Loucy (cell line): ENCODE measurements at regions not wholly inside any gene's neighbourhood (a gene's known extent, or its start where the extent isn't known, plus 50 kb on each side); places are given as distances from the start of the nearest gene placed in this dataset.

Source experiments
- H2AFZ ChIP-seq: fragments of 200-600 bp; sonication (generic); 2 replicates; pipeline ENCODE4 v1.6.0; 2016; ENCODE audit warnings: antibody characterized with exemption, mild to moderate bottlenecking, low read length, moderate library complexity
- H3F3A ChIP-seq: fragments of 200-600 bp; 2 replicates; pipeline ENCODE4 v1.6.0; 2016; ENCODE audit warnings: antibody characterized with exemption, low read depth, mild to moderate bottlenecking
- H3K27me3 ChIP-seq: fragments of 200-600 bp; sonication (generic); 2 replicates; pipeline ENCODE4 v1.6.1; 2014; ENCODE audit warnings: low read length, mild to moderate bottlenecking; ENCODE audit not compliant: insufficient read depth, poor library complexity, severe bottlenecking
- H3K36me3 ChIP-seq: fragments of 200-600 bp; sonication (generic); 2 replicates; pipeline ENCODE4 v1.6.1; 2016; ENCODE audit warnings: low read length; ENCODE audit not compliant: insufficient read depth
- H3K4me1 ChIP-seq: fragments of 200-600 bp; sonication (generic); 2 replicates; pipeline ENCODE4 v1.5.1; 2014; ENCODE audit warnings: low read length, mild to moderate bottlenecking; ENCODE audit not compliant: insufficient read depth, poor library complexity, severe bottlenecking
- H3K4me2 ChIP-seq: fragments of 200-600 bp; sonication (generic); 2 replicates; pipeline ENCODE4 v1.6.0; 2014; ENCODE audit warnings: antibody characterized with exemption, low read length, low read depth, mild to moderate bottlenecking; ENCODE audit not compliant: poor library complexity, severe bottlenecking
- H3K4me3 ChIP-seq: fragments of 200-600 bp; sonication (generic); 2 replicates; pipeline ENCODE4 v1.5.1; 2014; ENCODE audit warnings: low read length, mild to moderate bottlenecking, mixed read lengths; ENCODE audit not compliant: poor library complexity, severe bottlenecking
- H3K79me2 ChIP-seq: fragments of 200-600 bp; sonication (generic); 2 replicates; pipeline ENCODE4 v1.6.1; 2014; ENCODE audit warnings: low read length; ENCODE audit not compliant: insufficient read depth
- H3K9ac ChIP-seq: fragments of 200-600 bp; sonication (generic); 2 replicates; pipeline ENCODE4 v1.6.0; 2014; ENCODE audit warnings: mild to moderate bottlenecking, low read depth, low read length, moderate library complexity; ENCODE audit not compliant: poor library complexity, severe bottlenecking
- H3K9me2 ChIP-seq: fragments of 200-600 bp; sonication (generic); replicated peaks from 2 replicates; pipeline ENCODE4 v1.6.1; 2016; ENCODE audit warnings: low read depth, low read length, mixed read lengths
- H3K9me3 ChIP-seq: fragments of 200-600 bp; sonication (generic); 2 replicates; pipeline ENCODE4 v1.6.1; 2014; ENCODE audit warnings: mild to moderate bottlenecking, antibody characterized with exemption, low read length, low read depth; ENCODE audit not compliant: insufficient read depth
- H4K20me1 ChIP-seq: fragments of 200-600 bp; sonication (generic); 2 replicates; pipeline ENCODE4 v1.6.0; 2014; ENCODE audit warnings: antibody characterized with exemption, low read length, mild to moderate bottlenecking; ENCODE audit not compliant: insufficient read depth, poor library complexity, severe bottlenecking
- CTCF ChIP-seq: fragments of 200-600 bp; sonication (generic); conservative IDR thresholded peaks from 2 replicates; pipeline ENCODE4 v1.5.1; 2014; ENCODE audit warnings: mild to moderate bottlenecking, antibody characterized with exemption, low read length
- EZH2phosphoT487 ChIP-seq: fragments of 200-600 bp; IDR thresholded peaks from 2 replicates; pipeline ENCODE4 v1.6.1; 2018; ENCODE audit warnings: antibody characterized with exemption, mild to moderate bottlenecking, moderate library complexity, borderline replicate concordance

GRCh38 chr2:20106746-20107145 is 55.3 kb upstream of the LAPTM4A start:
- Histone ChIP-seq H3K79me2 (no peaks in the 10 kb centered on the region), H3K9me2 (no peaks in the 10 kb centered on the region), H3K4me1 (no peaks in the 10 kb centered on the region), H3K27me3 (no peaks in the 10 kb centered on the region), H3K36me3 (no peaks in the 10 kb centered on the region), H3F3A (no peaks in the 10 kb centered on the region), H4K20me1 (no peaks in the 10 kb centered on the region), H2AFZ (no peak overlapping the region), H3K4me2 (no peak overlapping the region), H3K9ac (no peak overlapping the region), H3K4me3 (no peak overlapping the region), H3K9me3 (0 out of 2 replicates have a peak, but pooled peaks cover 4% of the 10 kb centered on the region)
- TF ChIP-seq EZH2phosphoT487, result no peak

GRCh38 chr2:20104900-20105545 is 53.6 kb upstream of the LAPTM4A start:
- Histone ChIP-seq H3K4me2 (no peak overlapping the region), H3K9me3 (0 out of 2 replicates have a peak, but pooled peaks cover 4% of the 10 kb centered on the region), H3K4me3 (no peak overlapping the region), H3K79me2 (no peaks in the 10 kb centered on the region), H4K20me1 (no peaks in the 10 kb centered on the region), H3K9me2 (no peaks in the 10 kb centered on the region), H3K4me1 (peaks cover 6% of the 10 kb centered on the region), H3K36me3 (no peaks in the 10 kb centered on the region), H2AFZ (no peak overlapping the region), H3K9ac (no peak overlapping the region), H3K27me3 (no peaks in the 10 kb centered on the region), H3F3A (no peaks in the 10 kb centered on the region)
- TF ChIP-seq CTCF (no peak), EZH2phosphoT487 (no peak)

GRCh38 chr2:20103530-20103929 is 52.1 kb upstream of the LAPTM4A start:
- TF ChIP-seq CTCF (peak; percentile 32), EZH2phosphoT487 (no peak)
- no peak overlapping the region for H3K9ac ChIP-seq
- no peaks in the 10 kb centered on the region for H3K36me3 ChIP-seq
- no peaks in the 10 kb centered on the region for H4K20me1 ChIP-seq
- no peaks in the 10 kb centered on the region for H3K9me2 ChIP-seq
- H3F3A ChIP-seq, result no peaks in the 10 kb centered on the region
- H3K9me3 ChIP-seq, result 0 out of 2 replicates have a peak, but pooled peaks cover 4% of the 10 kb centered on the region
- H3K4me2 ChIP-seq, result no peak overlapping the region
- no peak overlapping the region for H3K4me3 ChIP-seq
- H3K79me2 ChIP-seq, result no peaks in the 10 kb centered on the region
- H3K4me1 ChIP-seq, result peaks cover 7% of the 10 kb centered on the region
- H3K27me3 ChIP-seq, result no peaks in the 10 kb centered on the region
- no peak overlapping the region for H2AFZ ChIP-seq
